GM12864 (cell line): ENCODE measurements at regions not wholly inside any gene's neighbourhood (a gene's known extent, or its start where the extent isn't known, plus 50 kb on each side); places are given as distances from the start of the nearest gene placed in this dataset.
"Not testable (repeated sequence)": the region's sequence is repeated elsewhere in the genome, so short reads cannot be mapped to it uniquely, and the experiment has no call there.

Experiments used
- DNase-seq: peaks from one replicate; pipeline ENCODE4 v3.0.0-alpha.2; 2011; ENCODE audit warnings: low read depth
- H3K4me3 ChIP-seq: 2 replicates; pipeline ENCODE4 v1.5.1; 2011; ENCODE audit warnings: mild to moderate bottlenecking, low read depth, low read length, control low read depth
- TF ChIP-seq, protein P1 (sequence below): IDR thresholded peaks from 2 replicates; pipeline ENCODE4 v1.5.1; 2011; ENCODE audit warnings: low read depth, mild to moderate bottlenecking, moderate library complexity, low read length, control low read depth, inconsistent platforms; ENCODE audit errors: missing control alignments

GRCh38 chr5:92023141-92023471 lies 640.0 kb upstream of the ARRDC3 start:
- H3K4me3 ChIP-seq = no peak overlapping the region
- TF ChIP-seq, protein P1, sequence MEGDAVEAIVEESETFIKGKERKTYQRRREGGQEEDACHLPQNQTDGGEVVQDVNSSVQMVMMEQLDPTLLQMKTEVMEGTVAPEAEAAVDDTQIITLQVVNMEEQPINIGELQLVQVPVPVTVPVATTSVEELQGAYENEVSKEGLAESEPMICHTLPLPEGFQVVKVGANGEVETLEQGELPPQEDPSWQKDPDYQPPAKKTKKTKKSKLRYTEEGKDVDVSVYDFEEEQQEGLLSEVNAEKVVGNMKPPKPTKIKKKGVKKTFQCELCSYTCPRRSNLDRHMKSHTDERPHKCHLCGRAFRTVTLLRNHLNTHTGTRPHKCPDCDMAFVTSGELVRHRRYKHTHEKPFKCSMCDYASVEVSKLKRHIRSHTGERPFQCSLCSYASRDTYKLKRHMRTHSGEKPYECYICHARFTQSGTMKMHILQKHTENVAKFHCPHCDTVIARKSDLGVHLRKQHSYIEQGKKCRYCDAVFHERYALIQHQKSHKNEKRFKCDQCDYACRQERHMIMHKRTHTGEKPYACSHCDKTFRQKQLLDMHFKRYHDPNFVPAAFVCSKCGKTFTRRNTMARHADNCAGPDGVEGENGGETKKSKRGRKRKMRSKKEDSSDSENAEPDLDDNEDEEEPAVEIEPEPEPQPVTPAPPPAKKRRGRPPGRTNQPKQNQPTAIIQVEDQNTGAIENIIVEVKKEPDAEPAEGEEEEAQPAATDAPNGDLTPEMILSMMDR = no peak
- DNase-seq = no peak

DNA sequence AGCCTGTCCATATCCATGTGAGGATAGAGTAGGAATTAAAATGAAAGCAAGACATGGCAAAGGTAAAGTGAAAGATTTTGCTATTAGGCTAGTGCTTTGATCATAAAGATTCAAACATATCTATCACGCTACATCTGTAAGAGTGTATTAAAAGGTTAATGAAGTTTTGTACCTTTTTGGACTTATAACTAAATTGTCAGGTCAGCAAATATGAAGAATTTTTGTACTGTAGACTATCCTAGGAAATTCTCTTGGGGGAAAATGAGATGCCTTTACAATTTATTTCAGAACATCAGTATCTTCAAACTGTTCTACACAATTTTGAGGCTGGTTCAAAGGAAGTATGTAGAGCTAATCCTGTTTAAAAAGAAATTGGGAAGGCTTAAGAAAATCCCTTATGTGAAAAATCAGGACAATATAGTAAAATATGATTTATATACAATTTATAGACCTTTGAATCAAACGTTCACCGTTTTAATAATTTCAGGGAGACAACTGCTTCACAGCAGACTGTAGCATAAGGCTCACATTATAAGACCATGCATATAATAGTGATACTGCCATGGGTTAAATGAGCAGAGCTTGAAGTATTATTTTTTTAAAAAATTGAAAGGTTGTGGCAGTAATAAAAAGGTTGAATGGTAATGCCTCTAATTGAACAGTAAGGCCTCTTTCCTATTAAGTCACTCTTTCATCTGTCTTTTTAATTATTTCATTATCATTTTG lies 639.5 kb upstream of the ARRDC3 start:
- H3K4me3 ChIP-seq = no peak overlapping the region
- TF ChIP-seq, protein P1 = no peak
- DNase-seq = no peak

DNA sequence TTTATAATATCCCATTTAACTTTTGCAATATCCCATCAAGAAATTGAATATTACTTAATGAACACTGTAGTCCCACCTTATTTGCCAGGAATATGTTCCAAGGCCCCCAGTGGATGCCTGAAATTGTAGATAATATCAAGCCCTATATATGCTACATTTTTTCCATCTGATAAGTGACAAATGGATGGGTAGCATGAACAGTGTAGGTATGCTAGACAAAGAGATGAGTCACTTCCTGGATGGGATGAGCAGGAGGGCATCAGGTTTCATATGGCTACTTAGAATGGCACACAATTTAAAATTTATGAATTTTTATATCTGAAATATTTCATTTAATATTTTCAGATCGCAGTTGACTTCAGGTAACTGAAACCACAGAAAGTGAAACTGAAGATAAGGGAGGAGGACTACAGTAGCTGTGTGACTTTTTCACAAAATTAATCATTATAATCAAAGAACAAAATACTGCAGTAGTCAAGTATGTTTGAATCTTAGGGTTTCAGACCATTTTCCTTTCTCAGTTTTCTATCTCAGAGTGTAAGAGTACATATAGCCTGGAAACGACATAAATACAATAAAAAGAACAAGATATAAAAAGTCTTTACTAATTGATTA lies 636.4 kb upstream of the ARRDC3 start:
- TF ChIP-seq, protein P1 = no peak
- no peak overlapping the region for H3K4me3 ChIP-seq
- DNase-seq = no peak

DNA sequence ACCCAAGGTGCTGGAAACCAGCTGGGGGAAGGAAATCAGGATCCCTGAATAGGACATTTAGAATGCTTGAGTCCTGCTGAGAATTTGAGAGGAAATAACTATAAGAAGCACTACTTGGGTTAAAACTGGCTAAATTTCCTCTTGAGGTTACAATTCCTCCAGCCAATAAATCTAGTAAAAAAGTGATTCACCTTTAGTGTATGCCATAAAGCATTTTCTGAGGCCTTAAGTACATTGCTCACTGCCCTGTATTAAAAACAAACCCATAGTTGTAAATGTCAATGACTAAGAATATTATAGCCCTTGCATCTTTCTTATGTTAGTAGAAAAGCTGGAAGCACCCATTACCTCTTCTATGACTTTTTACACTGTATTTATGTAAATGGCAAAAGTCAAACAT lies 634.7 kb upstream of the ARRDC3 start:
- DNase-seq = no peak
- TF ChIP-seq, protein P1 = no peak
- no peak overlapping the region for H3K4me3 ChIP-seq

- H3K4me3 ChIP-seq, DNase-seq: not testable (repeated sequence)
Observed at GRCh38 chr5:92011845-92012244, 628.7 kb upstream of the ARRDC3 start.

GRCh38 chr5:92003806-92004205 lies 620.7 kb upstream of the ARRDC3 start:
- H3K4me3 ChIP-seq = no peak overlapping the region
- TF ChIP-seq, protein P1 = no peak
- no peak for DNase-seq

- TF ChIP-seq, protein P1 = no peak
Observed at GRCh38 chr5:92002721-92003274, 619.7 kb upstream of the ARRDC3 start.

More at GRCh38 chr5:92002721-92003274, 619.7 kb upstream of the ARRDC3 start:
- no peak for DNase-seq
- H3K4me3 ChIP-seq = no peak overlapping the region
